Endodermal cell (in vitro differentiated cells): ENCODE measurements at regions not wholly inside any gene's neighbourhood (a gene's known extent, or its start where the extent isn't known, plus 50 kb on each side); places are given as distances from the start of the nearest gene placed in this dataset.

Experiments
- DNase-seq: peaks from one replicate; pipeline ENCODE4 v3.0.0-alpha.2; 2017
- H3K27ac ChIP-seq: 2 replicates; pipeline ENCODE4 v1.5.1; 2013; ENCODE audit warnings: mild to moderate bottlenecking, low read depth, low read length, moderate library complexity
- H3K27me3 ChIP-seq: 2 replicates; pipeline ENCODE4 v1.6.1; 2013; ENCODE audit warnings: mild to moderate bottlenecking, low read length, moderate library complexity; ENCODE audit not compliant: insufficient read depth, control insufficient read depth, poor library complexity, severe bottlenecking
- H3K36me3 ChIP-seq: 2 replicates; pipeline ENCODE4 v1.7.0; 2013; ENCODE audit warnings: mild to moderate bottlenecking, low read length, moderate library complexity; ENCODE audit not compliant: control insufficient read depth, insufficient read depth
- H3K4me1 ChIP-seq: one replicate; pipeline ENCODE4 v1.7.0; 2013; ENCODE audit warnings: low read length; ENCODE audit not compliant: control insufficient read depth, insufficient read depth
- H3K4me3 ChIP-seq: 2 replicates; pipeline ENCODE4 v1.5.1; 2013; ENCODE audit warnings: mild to moderate bottlenecking, low read length, moderate library complexity
- H3K9ac ChIP-seq: 2 replicates; pipeline ENCODE4 v1.6.1; 2013; ENCODE audit warnings: mild to moderate bottlenecking, low read length, moderate library complexity; ENCODE audit not compliant: poor library complexity, severe bottlenecking; ENCODE audit errors: extremely low read depth
- H3K9me3 ChIP-seq: 2 replicates; pipeline ENCODE4 v1.6.1; 2013; ENCODE audit warnings: mild to moderate bottlenecking, low read length, moderate library complexity; ENCODE audit not compliant: control insufficient read depth
- H3K27ac Mint-ChIP-seq: 2 replicates; pipeline ENCODE4 v1.8.0; 2020; ENCODE audit warnings: mixed read lengths
- H3K27me3 Mint-ChIP-seq: 2 replicates; pipeline ENCODE4 v1.8.0; 2021; ENCODE audit warnings: mild to moderate bottlenecking, mixed read lengths; ENCODE audit not compliant: insufficient read depth
- H3K36me3 Mint-ChIP-seq: 2 replicates; pipeline ENCODE4 v1.8.0; 2020; ENCODE audit warnings: low read depth, mixed read lengths
- H3K4me1 Mint-ChIP-seq: 2 replicates; pipeline ENCODE4 v1.8.0; 2020; ENCODE audit warnings: mixed read lengths
- H3K4me3 Mint-ChIP-seq: 2 replicates; pipeline ENCODE4 v1.8.0; 2020; ENCODE audit warnings: mild to moderate bottlenecking, moderate library complexity, mixed read lengths
- H3K9me3 Mint-ChIP-seq: 2 replicates; pipeline ENCODE4 v1.8.0; 2020; ENCODE audit warnings: mild to moderate bottlenecking, mixed read lengths
- CTCF ChIP-seq: fragments of 200-600 bp; sonication (generic); conservative IDR thresholded peaks from 2 replicates; pipeline ENCODE4 v1.5.0; 2021; ENCODE audit warnings: antibody characterized with exemption, mild to moderate bottlenecking
- WGBS, 2 experiments: methylation state at CpG; one replicate each; pipeline versions ENCODE4 v1.1.5 to v1.1.7; 2013; ENCODE audit warnings: missing lambda C conversion rate in 2 of 2, mixed read lengths in 1 of 2; ENCODE audit not compliant: insufficient coverage in 1 of 2, insufficient read length in 1 of 2; 5-methylcytosine and 5-hydroxymethylcytosine counted together

GRCh38 chr6:19905584-19905983 is 68.4 kb downstream of the ID4 start:
- Histone ChIP-seq H3K27me3 (no peaks in the 10 kb centered on the region), H3K9ac (no peak overlapping the region), H3K4me3 (no peak overlapping the region), H3K36me3 (no peaks in the 10 kb centered on the region), H3K9me3 (peaks cover 13% of the 10 kb centered on the region), H3K27ac (no peak overlapping the region), H3K4me1 (peaks cover 7% of the 10 kb centered on the region)
- 60 to 88% methylated on average over 1 of the region's 1 CpG for WGBS, 2 experiments
- no peak for TF ChIP-seq CTCF
- Mint-ChIP-seq H3K36me3 (no peaks in the 10 kb centered on the region), H3K9me3 (peaks cover 16% of the 10 kb centered on the region), H3K4me1 (peaks cover 14% of the 10 kb centered on the region), H3K27ac (no peak overlapping the region), H3K27me3 (peaks cover 1% of the 10 kb centered on the region), H3K4me3 (no peak overlapping the region)
- DNase-seq, result no peak

GRCh38 chr6:19906171-19906570 is 69.0 kb downstream of the ID4 start:
- no peak for TF ChIP-seq CTCF
- Mint-ChIP-seq H3K27me3 (peaks cover 1% of the 10 kb centered on the region), H3K27ac (no peak overlapping the region), H3K9me3 (peaks cover 16% of the 10 kb centered on the region), H3K4me3 (no peak overlapping the region), H3K36me3 (no peaks in the 10 kb centered on the region), H3K4me1 (peaks cover 14% of the 10 kb centered on the region)
- Histone ChIP-seq H3K9me3 (peaks cover 13% of the 10 kb centered on the region), H3K4me1 (peaks cover 7% of the 10 kb centered on the region), H3K4me3 (no peak overlapping the region), H3K36me3 (no peaks in the 10 kb centered on the region), H3K9ac (no peak overlapping the region), H3K27me3 (no peaks in the 10 kb centered on the region), H3K27ac (no peak overlapping the region)
- no peak for DNase-seq
- WGBS, 2 experiments, result 97 to 100% methylated on average over 1 to 3 of the region's 3 CpGs

GRCh38 chr6:19911223-19911622 is 74.1 kb downstream of the ID4 start:
- H3K4me1 ChIP-seq, result peaks cover 7% of the 10 kb centered on the region
- no peaks in the 10 kb centered on the region for H3K27me3 ChIP-seq
- H3K9ac ChIP-seq, result no peak overlapping the region
- no peak overlapping the region for H3K4me3 ChIP-seq
- no peaks in the 10 kb centered on the region for H3K36me3 Mint-ChIP-seq
- H3K27ac ChIP-seq, result no peak overlapping the region
- H3K27me3 Mint-ChIP-seq, result peaks cover 4% of the 10 kb centered on the region
- H3K9me3 ChIP-seq, result peaks cover 10% of the 10 kb centered on the region
- DNase-seq, result no peak
- no peaks in the 10 kb centered on the region for H3K36me3 ChIP-seq
- H3K9me3 Mint-ChIP-seq, result peaks cover 3% of the 10 kb centered on the region
- WGBS, 2 experiments, result 90 to 97% methylated on average over 3 of the region's 3 CpGs
- H3K27ac Mint-ChIP-seq, result no peak overlapping the region
- H3K4me1 Mint-ChIP-seq, result peaks cover 12% of the 10 kb centered on the region
- H3K4me3 Mint-ChIP-seq, result no peak overlapping the region
- TF ChIP-seq CTCF, result no peak
